ENCODE measurements at regions not wholly inside any gene's neighbourhood (a gene's known extent, or its start where the extent isn't known, plus 50 kb on each side); places are given as distances from the start of the nearest gene placed in this dataset.

- no peak overlapping the region for H3K27ac Mint-ChIP-seq
- peaks cover 3% of the 10 kb centered on the region for H3K36me3 Mint-ChIP-seq (ENCODE audit: insufficient read depth)
- no peaks in the 10 kb centered on the region for H3K9me3 Mint-ChIP-seq
- DNase-seq, result no peak
- H3K4me1 Mint-ChIP-seq (ENCODE audit: low read depth in 2 of 2), result no peaks in the 10 kb centered on the region
- no peaks in the 10 kb centered on the region for H3K27me3 Mint-ChIP-seq
- no peak for ATAC-seq (replicated peaks)
- no peak overlapping the region for H3K4me3 Mint-ChIP-seq
Measured at GRCh38 chr4:129422277-129422676, 326.3 kb downstream of the C4orf33 start.

GRCh38 chr4:129428454-129428853 is 332.5 kb downstream of the C4orf33 start:
- DNase-seq (no peak), ATAC-seq (replicated peaks) (no peak)
- Mint-ChIP-seq H3K9me3 (no peaks in the 10 kb centered on the region), H3K27ac (no peak overlapping the region), H3K27me3 (no peaks in the 10 kb centered on the region), H3K4me3 (no peak overlapping the region), H3K4me1 (ENCODE audit: low read depth in 2 of 2) (no peaks in the 10 kb centered on the region), H3K36me3 (ENCODE audit: insufficient read depth) (peaks cover 3% of the 10 kb centered on the region)

GRCh38 chr4:129429581-129430320 is 333.8 kb downstream of the C4orf33 start:
- peaks cover 3% of the 10 kb centered on the region for H3K36me3 Mint-ChIP-seq (ENCODE audit: insufficient read depth)
- H3K27ac Mint-ChIP-seq, result no peak overlapping the region
- H3K4me1 Mint-ChIP-seq (ENCODE audit: low read depth in 2 of 2), result no peaks in the 10 kb centered on the region
- H3K27me3 Mint-ChIP-seq, result no peaks in the 10 kb centered on the region
- H3K4me3 Mint-ChIP-seq, result no peak overlapping the region
- no peaks in the 10 kb centered on the region for H3K9me3 Mint-ChIP-seq
- no peak for DNase-seq
- no peak for ATAC-seq (replicated peaks)

- ATAC-seq (replicated peaks), result no peak
- H3K27me3 Mint-ChIP-seq, result no peaks in the 10 kb centered on the region
- no peak overlapping the region for H3K4me3 Mint-ChIP-seq
- H3K36me3 Mint-ChIP-seq (ENCODE audit: insufficient read depth), result no peaks in the 10 kb centered on the region
- no peaks in the 10 kb centered on the region for H3K9me3 Mint-ChIP-seq
- no peaks in the 10 kb centered on the region for H3K4me1 Mint-ChIP-seq (ENCODE audit: low read depth in 2 of 2)
- DNase-seq, result no peak
- no peak overlapping the region for H3K27ac Mint-ChIP-seq
Measured at GRCh38 chr4:129437347-129437746, 341.4 kb downstream of the C4orf33 start.

- H3K27me3 Mint-ChIP-seq, result no peaks in the 10 kb centered on the region
- DNase-seq (no peak), ATAC-seq (replicated peaks) (no peak)
- H3K9me3 Mint-ChIP-seq, result no peaks in the 10 kb centered on the region
- no peak overlapping the region for H3K27ac Mint-ChIP-seq
- no peaks in the 10 kb centered on the region for H3K36me3 Mint-ChIP-seq (ENCODE audit: insufficient read depth)
- H3K4me3 Mint-ChIP-seq, result no peak overlapping the region
- H3K4me1 Mint-ChIP-seq (ENCODE audit: low read depth in 2 of 2), result no peaks in the 10 kb centered on the region
Measured at GRCh38 chr4:129438456-129438981, 342.6 kb downstream of the C4orf33 start.

GRCh38 chr4:129446074-129446473 is 350.1 kb downstream of the C4orf33 start:
- Mint-ChIP-seq H3K27me3 (no peaks in the 10 kb centered on the region), H3K9me3 (peaks cover 0 to 16% of the 10 kb centered on the region in 2 donors)
- no peak for ATAC-seq (replicated peaks)

GRCh38 chr4:129453524-129454200 is 357.7 kb downstream of the C4orf33 start:
- no peak overlapping the region for H3K27ac Mint-ChIP-seq
- no peak for ATAC-seq (replicated peaks)
- no peaks in the 10 kb centered on the region for H3K36me3 Mint-ChIP-seq (ENCODE audit: insufficient read depth)
- no peak overlapping the region for H3K4me3 Mint-ChIP-seq
- no peaks in the 10 kb centered on the region for H3K27me3 Mint-ChIP-seq
- H3K9me3 Mint-ChIP-seq, result peaks cover 0 to 5% of the 10 kb centered on the region in 2 donors
- DNase-seq, result no peak
- no peaks in the 10 kb centered on the region for H3K4me1 Mint-ChIP-seq (ENCODE audit: low read depth in 2 of 2)

More at GRCh38 chr4:129446074-129446473, 350.1 kb downstream of the C4orf33 start:
- DNase-seq, result no peak
- no peak overlapping the region for H3K27ac Mint-ChIP-seq
- no peak overlapping the region for H3K4me3 Mint-ChIP-seq
- no peaks in the 10 kb centered on the region for H3K4me1 Mint-ChIP-seq (ENCODE audit: low read depth in 2 of 2)
- no peaks in the 10 kb centered on the region for H3K36me3 Mint-ChIP-seq (ENCODE audit: insufficient read depth)

- Mint-ChIP-seq H3K27ac (no peak overlapping the region), H3K9me3 (peaks cover 0 to 5% of the 10 kb centered on the region in 2 donors), H3K36me3 (ENCODE audit: insufficient read depth) (no peaks in the 10 kb centered on the region), H3K4me3 (no peak overlapping the region), H3K27me3 (no peaks in the 10 kb centered on the region), H3K4me1 (ENCODE audit: low read depth in 2 of 2) (no peaks in the 10 kb centered on the region)
- DNase-seq (no peak), ATAC-seq (replicated peaks) (no peak)
Measured at GRCh38 chr4:129455482-129455881, 359.5 kb downstream of the C4orf33 start.

GRCh38 chr4:129468624-129469023 is 372.7 kb downstream of the C4orf33 start:
- DNase-seq, result no peak
- no peaks in the 10 kb centered on the region for H3K36me3 Mint-ChIP-seq (ENCODE audit: insufficient read depth)
- H3K27me3 Mint-ChIP-seq, result no peaks in the 10 kb centered on the region
- no peaks in the 10 kb centered on the region for H3K4me1 Mint-ChIP-seq (ENCODE audit: low read depth in 2 of 2)
- H3K27ac Mint-ChIP-seq, result no peak overlapping the region
- no peak for ATAC-seq (replicated peaks)
- peaks cover 5 to 8% of the 10 kb centered on the region in 2 donors for H3K9me3 Mint-ChIP-seq
- H3K4me3 Mint-ChIP-seq, result no peak overlapping the region

- H3K27ac Mint-ChIP-seq, result no peak overlapping the region
- H3K27me3 Mint-ChIP-seq, result no peaks in the 10 kb centered on the region
- DNase-seq (no peak), ATAC-seq (replicated peaks) (no peak)
- peaks cover 13 to 19% of the 10 kb centered on the region in 2 donors for H3K9me3 Mint-ChIP-seq
- H3K36me3 Mint-ChIP-seq (ENCODE audit: insufficient read depth), result no peaks in the 10 kb centered on the region
- no peaks in the 10 kb centered on the region for H3K4me1 Mint-ChIP-seq (ENCODE audit: low read depth in 2 of 2)
- no peak overlapping the region for H3K4me3 Mint-ChIP-seq
Measured at GRCh38 chr4:129474698-129475097, 378.7 kb downstream of the C4orf33 start.

GRCh38 chr4:129481107-129481506 is 385.2 kb downstream of the C4orf33 start:
- H3K27ac Mint-ChIP-seq, result no peak overlapping the region
- no peaks in the 10 kb centered on the region for H3K9me3 Mint-ChIP-seq
- H3K27me3 Mint-ChIP-seq, result no peaks in the 10 kb centered on the region
- no peaks in the 10 kb centered on the region for H3K36me3 Mint-ChIP-seq (ENCODE audit: insufficient read depth)
- DNase-seq (no peak), ATAC-seq (replicated peaks) (no peak)
- no peaks in the 10 kb centered on the region for H3K4me1 Mint-ChIP-seq (ENCODE audit: low read depth in 2 of 2)
- H3K4me3 Mint-ChIP-seq, result no peak overlapping the region

GRCh38 chr4:129488427-129488826 is 392.5 kb downstream of the C4orf33 start:
- no peaks in the 10 kb centered on the region for H3K9me3 Mint-ChIP-seq
- no peak for DNase-seq
- no peaks in the 10 kb centered on the region for H3K36me3 Mint-ChIP-seq (ENCODE audit: insufficient read depth)
- no peak for ATAC-seq (replicated peaks)
- no peak overlapping the region for H3K4me3 Mint-ChIP-seq
- no peaks in the 10 kb centered on the region for H3K27me3 Mint-ChIP-seq
- H3K4me1 Mint-ChIP-seq (ENCODE audit: low read depth in 2 of 2), result no peaks in the 10 kb centered on the region
- no peak overlapping the region for H3K27ac Mint-ChIP-seq

- Mint-ChIP-seq H3K27ac (no peak overlapping the region), H3K4me1 (ENCODE audit: low read depth in 2 of 2) (no peaks in the 10 kb centered on the region), H3K27me3 (no peaks in the 10 kb centered on the region), H3K9me3 (peaks cover 0 to 1% of the 10 kb centered on the region in 2 donors), H3K36me3 (ENCODE audit: insufficient read depth) (no peaks in the 10 kb centered on the region), H3K4me3 (no peak overlapping the region)
- DNase-seq (no peak), ATAC-seq (replicated peaks) (no peak)
Measured at GRCh38 chr4:129490516-129490915, 394.6 kb downstream of the C4orf33 start.

- Mint-ChIP-seq H3K4me3 (no peak overlapping the region), H3K36me3 (ENCODE audit: insufficient read depth) (no peaks in the 10 kb centered on the region), H3K27me3 (no peaks in the 10 kb centered on the region), H3K4me1 (ENCODE audit: low read depth in 2 of 2) (no peaks in the 10 kb centered on the region), H3K27ac (no peak overlapping the region), H3K9me3 (peaks cover 8 to 10% of the 10 kb centered on the region in 2 donors)
- no peak for DNase-seq
- ATAC-seq (replicated peaks), result no peak
Measured at GRCh38 chr4:129498626-129499025, 402.7 kb downstream of the C4orf33 start.

Data from effector memory CD8-positive, alpha-beta T cell (primary cell).